HCT116 (cell line): ENCODE measurements at regions not wholly inside any gene's neighbourhood (a gene's known extent, or its start where the extent isn't known, plus 50 kb on each side); places are given as distances from the start of the nearest gene placed in this dataset.

Source experiments
- ATAC-seq: fragments of 200-7000 bp; cut with Tn5 transposase; 2 replicates; pipeline ENCODE4 v1.9.1; 2020; ENCODE audit warnings: mild to moderate bottlenecking, moderate library complexity
- BruUV-seq: library from RNA; stranded (reverse); fragments of 400-500 nt; replicated peaks from 2 replicates; lab custom pipeline; 2021; lab: Mats Ljungman, UMichigan
- CTCF ChIA-PET: fragments of 300-600 bp; sonication (Branson Sonifier 250); formaldehyde crosslinking; loops from one replicate; lab custom pipeline; 2021; ENCODE audit warnings: antibody characterized with exemption; lab: Charles Lee
- POLR2A ChIA-PET: fragments of 300-600, 350-600 bp; sonication (Branson Sonifier 250); formaldehyde crosslinking; loops from one replicate; lab custom pipeline; 2021; ENCODE audit warnings: antibody characterized with exemption; lab: Charles Lee
- RAD21 ChIA-PET, 2 experiments: fragments of 300-600 bp; sonication (Branson Sonifier 250); formaldehyde crosslinking; loops; one replicate each; lab custom pipeline; 2023; ENCODE audit warnings: low total read pairs in 2 of 2; ENCODE audit not compliant: uncharacterized antibody in 2 of 2, unreplicated experiment in 2 of 2, low non-redundant PET in 1 of 2; lab: Charles Lee
- DNase-seq: peaks from one replicate; pipeline ENCODE4 v3.0.0-alpha.2; 2010; ENCODE audit warnings: low read depth, low spot score
- H2AFZ ChIP-seq: fragments of 200-600 bp; shearing (Covaris generic), sonication (generic); 2 replicates; pipeline ENCODE4 v1.6.1; 2017; ENCODE audit warnings: low read depth, mixed run types, mixed read lengths, antibody characterized with exemption, low read length; ENCODE audit not compliant: poor library complexity, severe bottlenecking
- H3K27ac ChIP-seq: 2 replicates; pipeline ENCODE4 v1.5.1; 2012; ENCODE audit warnings: low read depth, low read length
- H3K27me3 ChIP-seq: fragments of 200-600 bp; sonication (generic); 2 replicates; pipeline ENCODE4 v1.6.1; 2016; ENCODE audit warnings: mixed run types, low read length, mixed read lengths; ENCODE audit not compliant: insufficient read depth
- H3K36me3 ChIP-seq, 2 experiments: fragments of 200-500 bp in 1 of 2; fragments of 200-600 bp in 1 of 2; sonication (Bioruptor generic) in 1 of 2; sonication (generic) in 1 of 2; 2 replicates each; pipeline versions ENCODE4 v1.5.1 to v1.6.1; 2014 to 2016; ENCODE audit warnings: low read length in 2 of 2, inconsistent platforms in 1 of 2, mixed read lengths in 1 of 2, mixed run types in 1 of 2; ENCODE audit not compliant: insufficient read depth in 2 of 2, control insufficient read depth in 1 of 2
- H3K4me1 ChIP-seq, 2 experiments: fragments of 200-600 bp in 1 of 2; sonication (generic) in 1 of 2; 2 replicates each; pipeline versions ENCODE4 v1.5.1 to v1.6.1; 2012 to 2017; ENCODE audit warnings: low read length in 2 of 2, inconsistent platforms in 1 of 2, mild to moderate bottlenecking in 1 of 2, mixed read lengths in 1 of 2, mixed run types in 1 of 2, moderate library complexity in 1 of 2; ENCODE audit not compliant: insufficient read depth in 2 of 2, control insufficient read depth in 1 of 2
- H3K4me2 ChIP-seq: fragments of 200-600 bp; sonication (generic); 2 replicates; pipeline ENCODE4 v1.6.1; 2017; ENCODE audit warnings: mixed run types, low read length, mixed read lengths
- H3K4me3 ChIP-seq, 2 experiments: fragments of 200-600 bp in 1 of 2; sonication (generic) in 1 of 2; replicated peaks in 1 of 2; 2 replicates each; pipeline ENCODE4 v1.5.1; 2011 to 2016; ENCODE audit warnings: low read length in 2 of 2, control low read depth in 1 of 2, low read depth in 1 of 2, mild to moderate bottlenecking in 1 of 2, mixed read lengths in 1 of 2, mixed run types in 1 of 2
- H3K79me2 ChIP-seq: fragments of 200-600 bp; sonication (generic); 2 replicates; pipeline ENCODE4 v1.6.1; 2017; ENCODE audit warnings: mild to moderate bottlenecking, mixed run types, low read length, moderate library complexity, mixed read lengths; ENCODE audit not compliant: insufficient read depth
- H3K9ac ChIP-seq: fragments of 200-600 bp; sonication (generic); 2 replicates; pipeline ENCODE4 v1.6.1; 2016; ENCODE audit warnings: low read length, mixed read lengths
- H3K9me2 ChIP-seq: fragments of 200-600 bp; sonication (generic), shearing (Covaris generic); 2 replicates; pipeline ENCODE4 v1.6.1; 2017; ENCODE audit warnings: mixed run types, mild to moderate bottlenecking, moderate library complexity; ENCODE audit not compliant: insufficient read depth
- H3K9me3 ChIP-seq, 2 experiments: fragments of 200-500 bp in 1 of 2; fragments of 200-600 bp in 1 of 2; sonication (Bioruptor generic) in 1 of 2; sonication (generic) in 1 of 2; 2 replicates each; pipeline ENCODE4 v1.6.1; 2014 to 2017; ENCODE audit warnings: low read length in 2 of 2, mixed read lengths in 2 of 2, inconsistent platforms in 1 of 2, low read depth in 1 of 2, mild to moderate bottlenecking in 1 of 2, mixed run types in 1 of 2, moderate library complexity in 1 of 2; ENCODE audit not compliant: control insufficient read depth in 1 of 2, insufficient read depth in 1 of 2
- H4K20me1 ChIP-seq: fragments of 200-600 bp; sonication (generic), shearing (Covaris generic); 2 replicates; pipeline ENCODE4 v1.6.1; 2017; ENCODE audit warnings: mixed run types, mild to moderate bottlenecking, moderate library complexity; ENCODE audit not compliant: insufficient read depth
- ATF3 ChIP-seq: IDR thresholded peaks from 2 replicates; pipeline ENCODE4 v1.6.1; 2012
- CBX3 ChIP-seq: IDR thresholded peaks from 2 replicates; pipeline ENCODE4 v1.6.1; 2012; ENCODE audit warnings: low read depth
- CEBPB ChIP-seq: IDR thresholded peaks from 2 replicates; pipeline ENCODE4 v1.6.1; 2012; ENCODE audit warnings: low read depth
- CTCF ChIP-seq, 3 experiments: fragments of 200-600 bp in 1 of 3; sonication (generic) in 1 of 3; IDR thresholded peaks in 2 of 3; conservative IDR thresholded peaks in 1 of 3; 2 replicates each; pipeline ENCODE4 v1.5.1; 2012 to 2017; ENCODE audit warnings: low read depth in 2 of 3, low read length in 2 of 3, antibody characterized with exemption in 1 of 3, borderline replicate concordance in 1 of 3, control low read depth in 1 of 3, mild to moderate bottlenecking in 1 of 3, mixed read lengths in 1 of 3, mixed run types in 1 of 3, moderate library complexity in 1 of 3; ENCODE audit not compliant: insufficient read depth in 1 of 3
- EGR1 ChIP-seq: IDR thresholded peaks from 2 replicates; pipeline ENCODE4 v1.6.1; 2012; ENCODE audit warnings: low read depth
- ELF1 ChIP-seq: IDR thresholded peaks from 2 replicates; pipeline ENCODE4 v1.6.1; 2012; ENCODE audit warnings: low read depth, borderline replicate concordance
- EZH2 ChIP-seq: fragments of 200-600 bp; sonication (generic); IDR thresholded peaks from 2 replicates; pipeline ENCODE4 v1.6.1; 2017; ENCODE audit warnings: antibody characterized with exemption, mixed run types
- EZH2phosphoT487 ChIP-seq: fragments of 200-600 bp; IDR thresholded peaks from 2 replicates; pipeline ENCODE4 v1.6.1; 2018; ENCODE audit warnings: antibody characterized with exemption, borderline replicate concordance
- FOSL1 ChIP-seq: IDR thresholded peaks from 2 replicates; pipeline ENCODE4 v1.6.1; 2012; ENCODE audit warnings: low read depth
- JUND ChIP-seq: IDR thresholded peaks from 2 replicates; pipeline ENCODE4 v1.6.1; 2012
- MAX ChIP-seq: IDR thresholded peaks from 2 replicates; pipeline ENCODE4 v1.6.1; 2012
- POLR2A ChIP-seq: IDR thresholded peaks from 2 replicates; pipeline ENCODE4 v1.7.0; 2011; ENCODE audit warnings: borderline replicate concordance; ENCODE audit not compliant: insufficient read depth, insufficient read length; ENCODE audit errors: extremely low read depth
- POLR2AphosphoS5 ChIP-seq: IDR thresholded peaks from 2 replicates; pipeline ENCODE4 v1.6.1; 2011; ENCODE audit warnings: mild to moderate bottlenecking, low read depth, low read length, moderate library complexity
- RAD21 ChIP-seq: IDR thresholded peaks from 2 replicates; pipeline ENCODE4 v1.6.1; 2012; ENCODE audit warnings: low read depth, mild to moderate bottlenecking
- SIN3A ChIP-seq: IDR thresholded peaks from 2 replicates; pipeline ENCODE4 v1.6.1; 2012; ENCODE audit warnings: low read depth
- SP1 ChIP-seq: IDR thresholded peaks from 2 replicates; pipeline ENCODE4 v1.6.1; 2012; ENCODE audit warnings: low read depth
- TCF7L2 ChIP-seq: IDR thresholded peaks from 2 replicates; pipeline ENCODE4 v1.7.0; 2011; ENCODE audit warnings: borderline replicate concordance, inconsistent platforms; ENCODE audit not compliant: insufficient read depth, insufficient read length; ENCODE audit errors: extremely low read depth
- YY1 ChIP-seq: IDR thresholded peaks from 2 replicates; pipeline ENCODE4 v1.6.1; 2011; ENCODE audit warnings: low read length, low read depth, moderate library complexity, mild to moderate bottlenecking; ENCODE audit not compliant: insufficient replicate concordance; ENCODE audit errors: extremely low read depth
- ZNF274 ChIP-seq: fragments of 200-500 bp; sonication (Bioruptor generic); IDR thresholded peaks from 2 replicates; pipeline ENCODE4 v1.6.1; 2014; ENCODE audit warnings: mild to moderate bottlenecking, low read depth, low read length, inconsistent platforms
- intact Hi-C: fragments of 100-400 bp; cut with micrococcal nuclease; formaldehyde crosslinking; loops from 2 replicates; pipeline ENCODE4 v1.10.0; 2022

GRCh38 chr12:30447061-30447750 lies 248.5 kb downstream of the IPO8 start:
- H3K4me1 ChIP-seq, result no peaks in the 10 kb centered on the region
- CTCF ChIA-PET, result no interaction called here

GRCh38 chr12:30442461-30442860 lies 253.2 kb downstream of the IPO8 start:
- ChIA-PET CTCF (interaction anchor here (3.3 kb wide), 1 partner anchor 15 kb away, joined by 18 read pairs; no protein-coding TSS in a partner anchor), RAD21 (no interaction called here), POLR2A (no interaction called here)
- Histone ChIP-seq H2AFZ (no peak overlapping the region), H3K79me2 (no peaks in the 10 kb centered on the region), H3K9ac (no peak overlapping the region), H3K4me1 (no peaks in the 10 kb centered on the region), H3K27ac (no peak overlapping the region), H3K9me2 (no peaks in the 10 kb centered on the region; the same call in 1 of the 2 replicates), H3K4me3 (no peak overlapping the region), H3K27me3 (no peaks in the 10 kb centered on the region), H3K4me2 (no peak overlapping the region), H3K36me3 (no peaks in the 10 kb centered on the region), H4K20me1 (no peaks in the 10 kb centered on the region), H3K9me3 (no peaks in the 10 kb centered on the region)
- no peak for ATAC-seq
- DNase-seq, result no peak
- intact Hi-C loops, result no loop called here
- no TSS peak for BruUV-seq
- TF ChIP-seq TCF7L2 (no peak), ATF3 (no peak), ZNF274 (no peak), CTCF (IDR thresholded peaks at IDR 0.05 in 2 of 3, conservative IDR thresholded peaks at IDR 0.05 in 1 of 3; ENCODE audit: borderline replicate concordance in 1 of 3, insufficient read depth in 1 of 3, low read depth in 2 of 3, low read length in 2 of 3) (no peak), EZH2 (no peak), CBX3 (no peak), SIN3A (no peak), RAD21 (no peak), POLR2AphosphoS5 (no peak), EGR1 (no peak), ELF1 (no peak), FOSL1 (no peak), MAX (no peak), CEBPB (no peak), YY1 (no peak), SP1 (no peak), POLR2A (no peak), JUND (no peak), EZH2phosphoT487 (no peak)

More at GRCh38 chr12:30447061-30447750, 248.5 kb downstream of the IPO8 start:
- Histone ChIP-seq H2AFZ (no peak overlapping the region), H3K27ac (no peak overlapping the region), H3K79me2 (no peaks in the 10 kb centered on the region), H3K27me3 (no peaks in the 10 kb centered on the region), H3K9ac (no peak overlapping the region), H3K4me2 (no peak overlapping the region), H3K9me3 (no peaks in the 10 kb centered on the region), H3K36me3 (no peaks in the 10 kb centered on the region), H3K9me2 (no peaks in the 10 kb centered on the region), H4K20me1 (no peaks in the 10 kb centered on the region), H3K4me3 (no peak overlapping the region)
- POLR2A ChIA-PET, result no interaction called here
- intact Hi-C loops, result no loop called here
- no peak for DNase-seq
- RAD21 ChIA-PET, result no interaction called here
- TF ChIP-seq EZH2, result no peak
- ATAC-seq, result peak; percentile 55; the same call in 1 of the 2 replicates
- BruUV-seq, result no TSS peak
